GM13977 (cell line): ENCODE measurements at regions not wholly inside any gene's neighbourhood (a gene's known extent, or its start where the extent isn't known, plus 50 kb on each side); places are given as distances from the start of the nearest gene placed in this dataset.
"Not testable (repeated sequence)": the region's sequence is repeated elsewhere in the genome, so short reads cannot be mapped to it uniquely, and the experiment has no call there.

ENCODE experiments used
- DNase-seq: peaks from one replicate; pipeline ENCODE4 v3.0.0; 2012; ENCODE audit warnings: low spot score
- in situ Hi-C: fragments of 300-500 bp; cut with MboI; formaldehyde crosslinking; loops from one replicate; pipeline ENCODE4 v1.12.0; 2022; ENCODE audit warnings: low sequenced_read_pairs, low pct_unique_long_range_greater_than_20kb, mixed read lengths, inconsistent platforms; ENCODE audit not compliant: unreplicated experiment
- TF ChIP-seq, protein P1 (sequence below): IDR thresholded peaks from 2 replicates; pipeline ENCODE4 v1.5.1; 2012; ENCODE audit warnings: mild to moderate bottlenecking, control low read depth; ENCODE audit not compliant: insufficient read depth; ENCODE audit errors: extremely low read depth, missing control alignments

- in situ Hi-C loops, result no loop called here
- DNase-seq, result no peak
- TF ChIP-seq, protein P1, sequence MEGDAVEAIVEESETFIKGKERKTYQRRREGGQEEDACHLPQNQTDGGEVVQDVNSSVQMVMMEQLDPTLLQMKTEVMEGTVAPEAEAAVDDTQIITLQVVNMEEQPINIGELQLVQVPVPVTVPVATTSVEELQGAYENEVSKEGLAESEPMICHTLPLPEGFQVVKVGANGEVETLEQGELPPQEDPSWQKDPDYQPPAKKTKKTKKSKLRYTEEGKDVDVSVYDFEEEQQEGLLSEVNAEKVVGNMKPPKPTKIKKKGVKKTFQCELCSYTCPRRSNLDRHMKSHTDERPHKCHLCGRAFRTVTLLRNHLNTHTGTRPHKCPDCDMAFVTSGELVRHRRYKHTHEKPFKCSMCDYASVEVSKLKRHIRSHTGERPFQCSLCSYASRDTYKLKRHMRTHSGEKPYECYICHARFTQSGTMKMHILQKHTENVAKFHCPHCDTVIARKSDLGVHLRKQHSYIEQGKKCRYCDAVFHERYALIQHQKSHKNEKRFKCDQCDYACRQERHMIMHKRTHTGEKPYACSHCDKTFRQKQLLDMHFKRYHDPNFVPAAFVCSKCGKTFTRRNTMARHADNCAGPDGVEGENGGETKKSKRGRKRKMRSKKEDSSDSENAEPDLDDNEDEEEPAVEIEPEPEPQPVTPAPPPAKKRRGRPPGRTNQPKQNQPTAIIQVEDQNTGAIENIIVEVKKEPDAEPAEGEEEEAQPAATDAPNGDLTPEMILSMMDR, result no peak
Observed at GRCh38 chr9:109639674-109640579, 140.1 kb upstream of the PALM2AKAP2 start.

DNA sequence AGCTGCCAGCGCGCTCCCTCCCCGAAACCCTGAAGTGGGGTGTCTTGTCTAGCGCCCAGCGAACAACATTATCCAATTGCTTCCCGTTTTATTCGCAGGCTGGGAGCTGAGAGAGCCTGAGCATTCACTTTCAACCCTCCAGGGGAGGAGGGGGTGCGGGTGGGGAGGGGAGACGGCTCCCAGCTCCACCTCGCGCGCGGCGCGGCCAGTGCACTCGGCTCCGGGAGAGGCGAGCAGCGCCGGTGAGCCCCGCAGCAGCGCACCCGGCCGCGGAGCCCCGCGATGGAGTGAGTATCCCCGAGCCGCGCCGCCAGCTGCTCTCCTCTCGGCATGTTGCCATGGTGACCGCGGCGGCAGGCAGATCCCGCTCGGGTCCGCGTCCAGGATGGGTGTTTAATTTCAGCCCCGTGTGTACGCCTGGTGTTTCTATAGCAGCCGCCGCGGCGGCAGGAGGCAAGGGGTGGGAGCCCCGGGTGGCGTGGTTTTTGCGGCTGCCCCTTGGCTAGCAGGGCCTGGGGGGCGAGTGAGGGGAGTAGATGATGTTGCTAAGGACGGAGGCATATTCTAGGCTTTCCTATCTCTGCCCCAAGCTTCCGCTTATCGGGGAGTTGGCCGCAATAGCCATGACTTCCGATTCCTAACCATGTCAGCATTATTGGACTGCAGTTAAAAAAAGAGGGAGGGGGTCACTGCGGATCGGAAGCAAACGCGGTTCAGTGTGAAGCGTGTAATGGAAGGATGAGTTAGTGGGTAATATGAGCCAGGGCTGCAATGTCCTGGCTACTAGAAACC is 139.2 kb upstream of the PALM2AKAP2 start:
- DNase-seq, result peak; percentile 14
- TF ChIP-seq, protein P1, result no peak
- in situ Hi-C loops, result no loop called here

- in situ Hi-C loops, result no loop called here
- DNase-seq, result no peak
- TF ChIP-seq, protein P1, result no peak
Observed at GRCh38 chr9:109641372-109641659, 138.7 kb upstream of the PALM2AKAP2 start.

DNA sequence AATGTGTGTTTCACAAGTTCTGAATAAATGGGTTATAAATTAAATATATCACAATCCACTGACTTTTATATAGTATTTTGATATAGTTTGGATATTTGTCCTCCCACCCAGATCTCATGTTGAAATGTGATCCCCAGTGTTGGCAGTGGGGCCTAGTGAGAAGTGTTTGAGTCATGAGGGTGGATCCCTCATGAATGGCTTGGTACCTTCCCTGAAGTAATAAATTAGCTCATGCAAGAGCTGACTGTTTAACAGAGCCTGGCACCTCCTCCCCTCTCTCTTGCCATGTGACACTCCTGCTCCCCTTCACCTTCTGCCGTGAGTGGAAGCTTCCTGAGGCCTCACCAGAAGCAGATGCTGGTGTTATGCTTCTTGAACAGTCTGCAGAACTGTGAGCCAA is 127.9 kb upstream of the PALM2AKAP2 start:
- no peak for DNase-seq
- in situ Hi-C loops, result no loop called here
- TF ChIP-seq, protein P1, result no peak

GRCh38 chr9:109652971-109653370 is 127.0 kb upstream of the PALM2AKAP2 start:
- in situ Hi-C loops, result no loop called here
- no peak for DNase-seq
- TF ChIP-seq, protein P1, result no peak

DNA sequence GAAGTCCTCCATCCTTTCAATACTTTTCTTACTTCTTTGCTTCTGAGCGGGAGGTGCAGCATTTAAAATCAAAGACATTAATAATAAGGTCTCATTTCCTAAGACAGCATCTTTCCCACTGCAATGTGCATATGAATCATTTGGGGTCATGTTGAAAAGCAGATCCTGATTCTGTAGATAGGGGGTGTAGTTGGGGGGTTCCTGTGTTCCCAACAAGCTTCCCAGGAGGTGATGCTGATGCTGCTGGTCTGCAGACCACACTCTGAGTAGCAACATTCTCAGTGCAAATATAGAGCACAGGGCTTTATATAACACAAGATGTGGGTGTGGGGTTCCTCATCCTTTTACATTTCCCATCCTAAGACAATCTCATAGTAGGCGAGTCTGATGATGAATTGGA is 126.5 kb upstream of the PALM2AKAP2 start:
- DNase-seq, result no peak
- in situ Hi-C loops, result no loop called here
- TF ChIP-seq, protein P1, result no peak

GRCh38 chr9:109663978-109664377 is 116.0 kb upstream of the PALM2AKAP2 start:
- in situ Hi-C loops, result not testable (repeated sequence)

GRCh38 chr9:109665736-109666135 is 114.3 kb upstream of the PALM2AKAP2 start:
- in situ Hi-C loops, DNase-seq: not testable (repeated sequence)

More at GRCh38 chr9:109663978-109664377, 116.0 kb upstream of the PALM2AKAP2 start:
- not testable (repeated sequence) for DNase-seq
